H9 (cell line): ENCODE measurements at regions not wholly inside any gene's neighbourhood (a gene's known extent, or its start where the extent isn't known, plus 50 kb on each side); places are given as distances from the start of the nearest gene placed in this dataset.

Experiments used
- DNase-seq: peaks from one replicate; pipeline ENCODE4 v3.0.0-alpha.2; 2017
- H2AFZ ChIP-seq: one replicate; pipeline ENCODE4 v1.6.1; 2013; ENCODE audit warnings: mild to moderate bottlenecking, low read length, control low read depth, moderate library complexity
- H2AK5ac ChIP-seq: 2 replicates; pipeline ENCODE4 v1.6.1; 2013; ENCODE audit warnings: low read length, control low read depth, mixed read lengths; ENCODE audit not compliant: insufficient read length
- H2BK120ac ChIP-seq: one replicate; pipeline ENCODE4 v1.6.1; 2013; ENCODE audit warnings: low read depth, mild to moderate bottlenecking, low read length, control low read depth, inconsistent platforms; ENCODE audit not compliant: poor library complexity, severe bottlenecking
- H2BK12ac ChIP-seq: 2 replicates; pipeline ENCODE4 v1.6.1; 2013; ENCODE audit warnings: low read length, control low read depth, mixed read lengths, low read depth; ENCODE audit not compliant: insufficient read length
- H2BK15ac ChIP-seq: 2 replicates; pipeline ENCODE4 v1.6.1; 2013; ENCODE audit warnings: low read depth, low read length, control low read depth
- H2BK20ac ChIP-seq: one replicate; pipeline ENCODE4 v1.6.1; 2013; ENCODE audit warnings: low read depth, mild to moderate bottlenecking, low read length, control low read depth, inconsistent platforms; ENCODE audit not compliant: poor library complexity, severe bottlenecking
- H2BK5ac ChIP-seq: 2 replicates; pipeline ENCODE4 v1.6.1; 2013; ENCODE audit warnings: low read length, control low read depth, mixed read lengths; ENCODE audit not compliant: insufficient read length
- H3K14ac ChIP-seq: 2 replicates; pipeline ENCODE4 v1.6.1; 2013; ENCODE audit warnings: low read length, control low read depth; ENCODE audit not compliant: insufficient read depth
- H3K18ac ChIP-seq: 2 replicates; pipeline ENCODE4 v1.6.1; 2013; ENCODE audit warnings: low read depth, mild to moderate bottlenecking, mixed read lengths, low read length, control low read depth; ENCODE audit not compliant: insufficient read length
- H3K23ac ChIP-seq: 2 replicates; pipeline ENCODE4 v1.6.1; 2013; ENCODE audit warnings: low read length, control low read depth, mixed read lengths, low read depth; ENCODE audit not compliant: insufficient read length
- H3K23me2 ChIP-seq: 2 replicates; pipeline ENCODE4 v1.6.1; 2013; ENCODE audit warnings: low read depth, mild to moderate bottlenecking, mixed read lengths, low read length, control low read depth; ENCODE audit not compliant: insufficient read length, poor library complexity, severe bottlenecking
- H3K27ac ChIP-seq: 2 replicates; pipeline ENCODE4 v1.5.1; 2013; ENCODE audit warnings: low read length, control low read depth, mixed read lengths, low read depth; ENCODE audit not compliant: insufficient read length
- H3K27me3 ChIP-seq: 2 replicates; pipeline ENCODE4 v1.6.1; 2013; ENCODE audit warnings: low read length, control low read depth, inconsistent platforms; ENCODE audit not compliant: insufficient read depth
- H3K4ac ChIP-seq: 2 replicates; pipeline ENCODE4 v1.6.1; 2013; ENCODE audit warnings: low read depth, mild to moderate bottlenecking, control low read depth, inconsistent platforms, low read length, moderate library complexity
- H3K4me1 ChIP-seq: 2 replicates; pipeline ENCODE4 v1.6.1; 2013; ENCODE audit warnings: low read length, control low read depth, inconsistent platforms; ENCODE audit not compliant: insufficient read depth
- H3K4me2 ChIP-seq: 2 replicates; pipeline ENCODE4 v1.6.1; 2013; ENCODE audit warnings: low read length, control low read depth, mixed read lengths; ENCODE audit not compliant: insufficient read length, insufficient read depth
- H3K56ac ChIP-seq: 2 replicates; pipeline ENCODE4 v1.6.1; 2013; ENCODE audit warnings: low read depth, mild to moderate bottlenecking, mixed read lengths, low read length, control low read depth; ENCODE audit not compliant: insufficient read length
- H3K79me1 ChIP-seq: 2 replicates; pipeline ENCODE4 v1.6.1; 2013; ENCODE audit warnings: low read depth, mild to moderate bottlenecking, moderate library complexity, low read length, control low read depth, inconsistent platforms; ENCODE audit not compliant: insufficient read depth, poor library complexity, severe bottlenecking
- H3K79me2 ChIP-seq: 2 replicates; pipeline ENCODE4 v1.6.1; 2013; ENCODE audit warnings: low read length, control low read depth, inconsistent platforms; ENCODE audit not compliant: insufficient read depth
- H3K9ac ChIP-seq: 2 replicates; pipeline ENCODE4 v1.6.1; 2013; ENCODE audit warnings: low read length, control low read depth, mixed read lengths; ENCODE audit not compliant: insufficient read length; ENCODE audit errors: extremely low read depth
- H3K9me3 ChIP-seq: one replicate; pipeline ENCODE4 v1.6.1; 2013; ENCODE audit warnings: low read depth, low read length, inconsistent platforms; ENCODE audit not compliant: control insufficient read depth
- H3T11ph ChIP-seq: one replicate; pipeline ENCODE4 v1.6.1; 2013; ENCODE audit warnings: mild to moderate bottlenecking, low read length, control low read depth, inconsistent platforms
- H4K20me1 ChIP-seq: one replicate; pipeline ENCODE4 v1.6.1; 2013; ENCODE audit not compliant: control insufficient read depth, insufficient read length, insufficient read depth
- H4K5ac ChIP-seq: 2 replicates; pipeline ENCODE4 v1.6.1; 2013; ENCODE audit warnings: low read depth, mild to moderate bottlenecking, mixed read lengths, low read length, control low read depth; ENCODE audit not compliant: insufficient read length
- H4K8ac ChIP-seq: replicated peaks from 2 replicates; pipeline ENCODE4 v1.6.1; 2013; ENCODE audit warnings: low read length, control low read depth, mixed read lengths, low read depth; ENCODE audit not compliant: insufficient read length
- H4K91ac ChIP-seq: 2 replicates; pipeline ENCODE4 v1.6.1; 2013; ENCODE audit warnings: low read depth, mild to moderate bottlenecking, moderate library complexity, mixed read lengths, low read length, control low read depth; ENCODE audit not compliant: insufficient read length
- H3K27ac Mint-ChIP-seq, 3 experiments: 2 replicates in 2 of 3; 3 replicates in 1 of 3; pipeline ENCODE4 v1.8.0; 2020 to 2021; ENCODE audit warnings: mixed read lengths in 3 of 3, mild to moderate bottlenecking in 1 of 3, moderate library complexity in 1 of 3
- H3K27me3 Mint-ChIP-seq: 2 replicates; pipeline ENCODE4 v1.8.0; 2021; ENCODE audit warnings: low read depth, mild to moderate bottlenecking, moderate library complexity, mixed read lengths
- H3K36me3 Mint-ChIP-seq, 3 experiments: 2 replicates in 2 of 3; 3 replicates in 1 of 3; pipeline ENCODE4 v1.8.0; 2020 to 2021; ENCODE audit warnings: low read depth in 3 of 3, mixed read lengths in 3 of 3; ENCODE audit not compliant: insufficient read depth in 1 of 3
- H3K4me1 Mint-ChIP-seq, 2 experiments: 2 replicates each; pipeline ENCODE4 v1.8.0; 2020; ENCODE audit warnings: mixed read lengths in 2 of 2
- H3K4me3 Mint-ChIP-seq, 2 experiments: 2 replicates in 1 of 2; 3 replicates in 1 of 2; pipeline ENCODE4 v1.8.0; 2020 to 2021; ENCODE audit warnings: mild to moderate bottlenecking in 2 of 2, mixed read lengths in 2 of 2, moderate library complexity in 1 of 2
- H3K9me3 Mint-ChIP-seq, 2 experiments: 2 replicates in 1 of 2; 3 replicates in 1 of 2; pipeline ENCODE4 v1.8.0; 2020; ENCODE audit warnings: mild to moderate bottlenecking in 2 of 2, mixed read lengths in 2 of 2, moderate library complexity in 1 of 2
- WGBS: extraction: QIAGEN DNeasy Blood & Tissue Kit; methylation state at CpG from one replicate; pipeline ENCODE4 v1.1.7; 2013; ENCODE audit warnings: missing lambda C conversion rate, low lambda C conversion rate, mixed read lengths; ENCODE audit not compliant: insufficient read length; ENCODE audit errors: extremely low coverage; 5-methylcytosine and 5-hydroxymethylcytosine counted together
- TF ChIP-seq, protein P1 (sequence below): fragments of 200-600 bp; sonication (generic); conservative IDR thresholded peaks from 3 replicates; pipeline ENCODE4 v1.8.0; 2021; ENCODE audit warnings: antibody characterized with exemption, mild to moderate bottlenecking

DNA sequence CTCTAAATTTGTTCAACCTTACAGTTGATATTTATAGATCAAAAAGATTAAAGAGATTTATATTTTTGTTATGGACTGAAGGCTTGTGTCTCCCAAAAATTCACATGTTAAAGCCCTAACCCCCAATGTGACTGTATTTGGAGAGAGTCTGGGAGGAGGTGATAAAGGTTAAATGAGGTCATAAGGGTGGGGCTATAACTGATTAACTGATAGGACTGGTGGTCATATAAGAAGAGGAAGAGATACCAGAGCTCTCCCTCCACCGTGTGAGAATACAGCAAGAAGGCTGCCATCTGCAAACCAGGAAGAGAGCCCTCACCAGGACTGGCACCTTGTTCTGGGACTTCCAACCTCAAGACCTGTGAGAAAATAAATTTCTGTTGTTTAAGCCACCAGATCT is 264.3 kb downstream of the ENC1 start:
- Histone ChIP-seq H4K91ac (no peak overlapping the region), H2BK20ac (no peak overlapping the region), H2BK120ac (no peak overlapping the region), H2AK5ac (no peak overlapping the region), H2AFZ (no peak overlapping the region), H2BK12ac (no peak overlapping the region), H3K4me2 (no peak overlapping the region), H3K9ac (no peak overlapping the region), H3K23me2 (no peaks in the 10 kb centered on the region), H3K27ac (no peak overlapping the region), H3T11ph (no peak overlapping the region), H3K14ac (no peak overlapping the region), H3K9me3 (no peaks in the 10 kb centered on the region), H3K4ac (no peak overlapping the region), H2BK15ac (no peak overlapping the region), H3K79me1 (no peaks in the 10 kb centered on the region), H3K79me2 (no peaks in the 10 kb centered on the region), H2BK5ac (no peak overlapping the region), H4K20me1 (no peaks in the 10 kb centered on the region), H3K23ac (no peak overlapping the region), H3K18ac (no peak overlapping the region), H4K8ac (no peak overlapping the region), H3K27me3 (no peaks in the 10 kb centered on the region), H3K56ac (no peak overlapping the region), H4K5ac (no peak overlapping the region), H3K4me1 (no peaks in the 10 kb centered on the region)
- no peaks in the 10 kb centered on the region for H3K36me3 Mint-ChIP-seq
- no peaks in the 10 kb centered on the region; the same call in 1 of the 2 replicates for H3K27me3 Mint-ChIP-seq
- no CpG with 5 or more reads among the region's 1 CpG for WGBS
- no peak overlapping the region for H3K4me3 Mint-ChIP-seq
- no peak overlapping the region for H3K27ac Mint-ChIP-seq
- H3K9me3 Mint-ChIP-seq: peaks cover 0 to 2% of the 10 kb centered on the region in 2 experiments; a peak in 1 of 5 replicates
- DNase-seq: no peak
- TF ChIP-seq, protein P1, sequence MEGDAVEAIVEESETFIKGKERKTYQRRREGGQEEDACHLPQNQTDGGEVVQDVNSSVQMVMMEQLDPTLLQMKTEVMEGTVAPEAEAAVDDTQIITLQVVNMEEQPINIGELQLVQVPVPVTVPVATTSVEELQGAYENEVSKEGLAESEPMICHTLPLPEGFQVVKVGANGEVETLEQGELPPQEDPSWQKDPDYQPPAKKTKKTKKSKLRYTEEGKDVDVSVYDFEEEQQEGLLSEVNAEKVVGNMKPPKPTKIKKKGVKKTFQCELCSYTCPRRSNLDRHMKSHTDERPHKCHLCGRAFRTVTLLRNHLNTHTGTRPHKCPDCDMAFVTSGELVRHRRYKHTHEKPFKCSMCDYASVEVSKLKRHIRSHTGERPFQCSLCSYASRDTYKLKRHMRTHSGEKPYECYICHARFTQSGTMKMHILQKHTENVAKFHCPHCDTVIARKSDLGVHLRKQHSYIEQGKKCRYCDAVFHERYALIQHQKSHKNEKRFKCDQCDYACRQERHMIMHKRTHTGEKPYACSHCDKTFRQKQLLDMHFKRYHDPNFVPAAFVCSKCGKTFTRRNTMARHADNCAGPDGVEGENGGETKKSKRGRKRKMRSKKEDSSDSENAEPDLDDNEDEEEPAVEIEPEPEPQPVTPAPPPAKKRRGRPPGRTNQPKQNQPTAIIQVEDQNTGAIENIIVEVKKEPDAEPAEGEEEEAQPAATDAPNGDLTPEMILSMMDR: no peak
- no peaks in the 10 kb centered on the region for H3K4me1 Mint-ChIP-seq
